ENCODE measurements at regions not wholly inside any gene's neighbourhood (a gene's known extent, or its start where the extent isn't known, plus 50 kb on each side); places are given as distances from the start of the nearest gene placed in this dataset.

DNA sequence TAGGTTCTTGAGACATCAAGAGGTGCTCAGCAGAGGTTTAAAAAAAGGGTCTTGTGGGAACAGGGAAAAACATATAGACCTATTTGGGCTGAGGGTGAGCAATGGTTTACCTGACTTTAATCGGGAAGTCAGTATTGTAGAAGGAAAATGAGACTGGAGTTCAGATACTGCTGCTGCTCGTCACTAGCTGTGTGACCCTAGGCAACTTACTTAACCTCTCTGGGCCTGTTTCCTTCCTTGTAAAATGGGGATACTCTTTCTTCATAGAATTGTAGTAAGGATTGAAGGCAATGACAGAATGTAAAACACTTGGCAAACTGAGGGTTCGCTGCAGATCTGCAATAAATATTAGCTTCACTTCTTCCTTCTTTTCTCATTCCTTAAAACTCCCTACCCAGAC lies 327.5 kb upstream of the PROK2 start:
- no peak overlapping the region for H3K4me3 ChIP-seq (ENCODE audit: low read depth, low read length)
- no peak for DNase-seq (ENCODE audit: low read depth)
- TF ChIP-seq, protein P1, sequence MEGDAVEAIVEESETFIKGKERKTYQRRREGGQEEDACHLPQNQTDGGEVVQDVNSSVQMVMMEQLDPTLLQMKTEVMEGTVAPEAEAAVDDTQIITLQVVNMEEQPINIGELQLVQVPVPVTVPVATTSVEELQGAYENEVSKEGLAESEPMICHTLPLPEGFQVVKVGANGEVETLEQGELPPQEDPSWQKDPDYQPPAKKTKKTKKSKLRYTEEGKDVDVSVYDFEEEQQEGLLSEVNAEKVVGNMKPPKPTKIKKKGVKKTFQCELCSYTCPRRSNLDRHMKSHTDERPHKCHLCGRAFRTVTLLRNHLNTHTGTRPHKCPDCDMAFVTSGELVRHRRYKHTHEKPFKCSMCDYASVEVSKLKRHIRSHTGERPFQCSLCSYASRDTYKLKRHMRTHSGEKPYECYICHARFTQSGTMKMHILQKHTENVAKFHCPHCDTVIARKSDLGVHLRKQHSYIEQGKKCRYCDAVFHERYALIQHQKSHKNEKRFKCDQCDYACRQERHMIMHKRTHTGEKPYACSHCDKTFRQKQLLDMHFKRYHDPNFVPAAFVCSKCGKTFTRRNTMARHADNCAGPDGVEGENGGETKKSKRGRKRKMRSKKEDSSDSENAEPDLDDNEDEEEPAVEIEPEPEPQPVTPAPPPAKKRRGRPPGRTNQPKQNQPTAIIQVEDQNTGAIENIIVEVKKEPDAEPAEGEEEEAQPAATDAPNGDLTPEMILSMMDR (IDR thresholded peaks at IDR 0.05; ENCODE audit: insufficient read depth, low read depth, low read length, missing control alignments), result no peak

DNA sequence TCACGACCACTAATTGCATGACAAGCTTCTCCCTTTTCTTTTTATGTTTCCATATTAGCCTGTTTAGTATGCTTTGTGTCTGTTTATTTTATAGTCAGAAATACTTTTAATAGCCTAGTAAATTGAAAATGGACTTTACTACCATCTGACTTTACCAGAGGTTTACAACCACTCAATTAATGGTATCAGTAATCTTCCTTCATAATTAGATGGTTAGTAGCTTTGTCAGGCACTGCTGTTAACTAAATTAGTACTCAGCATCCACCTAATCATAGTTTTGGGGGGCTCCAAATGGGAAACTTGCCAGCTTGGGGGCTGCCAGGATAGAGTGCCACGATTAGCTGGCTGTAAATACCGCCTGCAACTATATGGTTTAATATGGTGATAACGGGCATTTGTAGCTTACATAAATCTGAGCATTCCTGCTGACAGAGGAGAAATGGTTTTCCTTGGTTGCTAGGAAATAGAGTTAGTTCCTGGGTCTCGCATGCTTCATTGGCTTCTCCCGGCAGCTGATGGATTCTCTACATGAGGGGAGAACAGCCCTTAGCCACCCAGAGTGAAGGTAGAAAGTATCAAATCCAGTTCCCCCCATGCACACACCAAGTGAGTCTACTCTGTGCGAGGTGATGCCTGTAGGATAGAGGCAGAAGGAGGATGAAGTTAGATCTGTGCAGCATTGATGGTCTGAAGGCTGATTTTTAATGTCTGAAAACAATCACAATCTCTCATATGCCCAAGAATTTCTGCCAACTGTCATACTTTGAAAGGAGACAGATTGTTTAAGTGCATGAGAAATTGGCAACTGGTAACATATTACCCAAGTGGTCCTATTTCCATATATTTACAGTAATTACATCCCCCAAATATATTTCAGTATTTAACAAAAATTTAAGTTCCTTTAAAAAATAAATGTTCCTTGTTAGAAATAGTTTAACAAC lies 326.6 kb upstream of the PROK2 start:
- H3K4me3 ChIP-seq (ENCODE audit: low read depth, low read length), result no peak overlapping the region
- TF ChIP-seq, protein P1 (IDR thresholded peaks at IDR 0.05; ENCODE audit: insufficient read depth, low read depth, low read length, missing control alignments), result no peak

DNA sequence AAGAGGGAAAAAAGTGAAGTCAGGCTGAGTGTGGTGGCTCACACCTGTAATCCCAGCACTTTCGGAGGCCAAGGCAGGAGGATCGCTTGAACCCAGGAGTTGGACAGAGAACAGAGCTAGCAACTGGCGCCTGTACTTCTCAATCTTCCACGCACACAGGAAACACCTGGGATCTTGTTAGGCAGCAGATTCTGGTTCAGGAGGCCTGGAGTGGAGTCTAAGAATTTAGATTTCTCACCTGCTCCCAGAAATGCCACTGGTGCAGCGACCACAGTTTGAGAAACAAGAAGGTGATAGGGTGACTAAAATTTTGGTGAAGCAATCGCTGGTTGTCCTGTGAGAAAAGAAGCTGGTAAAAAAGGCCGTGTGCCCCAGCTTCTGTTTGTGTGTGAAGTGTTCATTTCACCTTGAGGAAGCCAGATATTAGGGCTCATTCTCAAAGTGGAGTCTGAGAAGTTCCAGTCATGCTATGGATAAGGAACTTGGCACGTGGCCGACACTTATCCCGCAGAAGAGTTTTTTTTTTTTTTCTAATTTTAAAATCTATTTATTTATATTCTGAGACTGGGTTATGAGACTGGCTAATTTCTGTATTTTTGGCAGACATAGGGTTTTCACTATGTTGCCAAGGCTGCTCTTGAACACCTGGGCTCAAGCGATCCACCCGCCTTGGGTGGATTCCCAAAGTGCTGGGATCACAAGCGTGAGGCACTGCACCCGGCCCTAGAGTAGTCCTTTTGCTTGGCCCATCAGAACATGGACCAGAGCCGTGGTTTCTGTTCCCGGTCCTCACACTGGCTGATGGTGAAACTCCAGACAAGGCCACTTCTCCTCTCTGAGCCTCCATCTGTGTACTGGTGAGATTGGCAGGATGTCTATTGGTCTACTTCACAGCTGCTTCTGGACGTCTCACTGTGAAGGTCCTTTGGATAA lies 324.6 kb upstream of the PROK2 start:
- DNase-seq (ENCODE audit: low read depth), result no peak
- TF ChIP-seq, protein P1 (IDR thresholded peaks at IDR 0.05; ENCODE audit: insufficient read depth, low read depth, low read length, missing control alignments), result no peak
- no peak overlapping the region for H3K4me3 ChIP-seq (ENCODE audit: low read depth, low read length)

More for the DNA sequence above, 326.6 kb upstream of the PROK2 start:
- DNase-seq (ENCODE audit: low read depth), result no peak

DNA sequence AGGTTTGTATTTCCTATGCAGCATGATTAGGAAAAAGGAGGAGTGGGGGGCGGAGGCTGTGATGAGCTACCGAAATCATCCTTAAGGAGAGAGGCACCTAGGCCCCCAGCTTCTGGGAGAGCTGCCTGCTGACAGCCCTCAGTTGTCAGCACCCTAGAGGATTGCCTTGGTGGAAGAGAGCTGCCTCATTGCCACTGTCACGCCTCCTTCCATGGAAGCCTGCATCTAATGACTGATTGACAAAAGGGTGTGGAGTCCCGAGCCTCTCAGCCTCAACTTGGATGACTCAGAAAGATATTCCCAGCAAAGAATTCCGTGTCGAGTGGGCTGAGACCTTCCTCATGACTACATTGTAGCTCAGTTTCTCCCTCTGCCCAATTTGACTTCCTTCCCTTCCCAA lies 320.4 kb upstream of the PROK2 start:
- no peak overlapping the region for H3K4me3 ChIP-seq (ENCODE audit: low read depth, low read length)
- DNase-seq (ENCODE audit: low read depth), result no peak
- TF ChIP-seq, protein P1 (IDR thresholded peaks at IDR 0.05; ENCODE audit: insufficient read depth, low read depth, low read length, missing control alignments), result no peak

DNA sequence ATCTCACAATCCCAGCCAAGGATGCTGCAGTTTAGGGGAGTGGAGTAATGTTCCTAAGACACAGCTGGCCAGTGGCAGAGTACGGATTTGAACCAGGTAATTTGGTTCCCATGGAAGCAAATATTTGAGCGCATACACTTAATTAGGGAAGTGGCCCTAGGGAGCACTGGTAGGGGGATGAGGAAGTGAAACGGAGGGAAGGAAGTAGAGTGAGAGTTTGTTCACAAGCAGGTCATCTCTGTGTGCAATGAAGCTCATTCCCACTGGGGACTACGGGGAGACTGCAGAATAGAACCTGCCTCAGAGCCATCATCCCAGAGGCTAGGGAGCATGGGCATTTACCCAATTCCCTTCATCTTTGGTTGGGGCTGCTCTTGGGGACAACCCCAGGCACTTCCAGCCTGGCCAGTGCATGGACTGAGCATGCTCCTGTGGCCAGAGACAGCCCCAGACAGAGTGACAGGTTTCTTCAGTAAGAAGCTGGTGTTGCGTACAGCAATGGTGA lies 317.2 kb upstream of the PROK2 start:
- H3K4me3 ChIP-seq (ENCODE audit: low read depth, low read length), result no peak overlapping the region
- TF ChIP-seq, protein P1 (IDR thresholded peaks at IDR 0.05; ENCODE audit: insufficient read depth, low read depth, low read length, missing control alignments), result no peak
- DNase-seq (ENCODE audit: low read depth), result peak; percentile 75

DNA sequence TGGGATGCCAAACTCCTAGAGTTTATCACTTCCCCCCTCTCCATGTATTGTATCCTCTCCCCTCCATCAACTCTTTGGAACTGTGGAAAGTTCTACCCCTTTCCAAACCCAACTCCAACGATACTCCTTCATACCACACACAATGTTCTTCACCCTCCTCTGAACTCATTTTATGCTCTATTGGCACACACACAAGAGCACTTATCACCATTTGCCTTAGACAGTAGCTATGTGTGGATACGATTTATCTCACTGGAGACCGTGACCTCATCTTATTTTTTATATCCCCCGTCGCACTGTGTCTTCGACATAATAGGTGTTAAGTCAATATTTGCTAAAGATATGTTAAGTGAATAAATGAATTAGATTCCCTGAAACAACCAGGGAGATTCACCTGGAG lies 316.5 kb upstream of the PROK2 start:
- TF ChIP-seq, protein P1 (IDR thresholded peaks at IDR 0.05; ENCODE audit: insufficient read depth, low read depth, low read length, missing control alignments), result no peak
- no peak for DNase-seq (ENCODE audit: low read depth)

More for the DNA sequence above, 316.5 kb upstream of the PROK2 start:
- no peak overlapping the region for H3K4me3 ChIP-seq (ENCODE audit: low read depth, low read length)

Data from GM12865 (cell line).